DND-41 (cell line): ENCODE measurements at regions not wholly inside any gene's neighbourhood (a gene's known extent, or its start where the extent isn't known, plus 50 kb on each side); places are given as distances from the start of the nearest gene placed in this dataset.

Source experiments
- ATAC-seq: fragments of 200-7000 bp; cut with Tn5 transposase; 3 replicates; pipeline ENCODE4 v1.9.1; 2021; ENCODE audit warnings: low read depth; ENCODE audit not compliant: insufficient read depth
- DNase-seq: peaks from one replicate; pipeline ENCODE4 v3.0.0-alpha.2; 2020
- H2AFZ ChIP-seq: 2 replicates; pipeline ENCODE4 v1.6.0; 2012; ENCODE audit warnings: low read depth, low read length
- H3K27ac ChIP-seq: 2 replicates; pipeline ENCODE4 v1.5.1; 2012; ENCODE audit warnings: low read length, inconsistent platforms
- H3K27me3 ChIP-seq: fragments of 200-600 bp; sonication (generic); 2 replicates; pipeline ENCODE4 v1.6.0; 2012; ENCODE audit warnings: low read length, mild to moderate bottlenecking, inconsistent platforms; ENCODE audit not compliant: insufficient read depth, poor library complexity
- H3K36me3 ChIP-seq: 2 replicates; pipeline ENCODE4 v1.5.1; 2012; ENCODE audit warnings: low read length, inconsistent platforms; ENCODE audit not compliant: insufficient read depth
- H3K4me1 ChIP-seq: 2 replicates; pipeline ENCODE4 v1.5.1; 2012; ENCODE audit warnings: mild to moderate bottlenecking, low read length; ENCODE audit not compliant: insufficient read depth
- H3K4me2 ChIP-seq: 2 replicates; pipeline ENCODE4 v1.6.0; 2012; ENCODE audit warnings: mild to moderate bottlenecking, moderate library complexity, low read length, inconsistent platforms; ENCODE audit not compliant: insufficient read depth
- H3K4me3 ChIP-seq, 2 experiments: fragments of 200-600 bp in 1 of 2; shearing (Covaris generic) in 1 of 2; 2 replicates each; pipeline ENCODE4 v1.5.1; 2012 to 2016; ENCODE audit warnings: inconsistent platforms in 2 of 2, low read length in 2 of 2, mild to moderate bottlenecking in 2 of 2, low read depth in 1 of 2, moderate library complexity in 1 of 2
- H3K79me2 ChIP-seq: 2 replicates; pipeline ENCODE4 v1.6.0; 2012; ENCODE audit warnings: low read length, inconsistent platforms; ENCODE audit not compliant: insufficient read depth
- H3K9ac ChIP-seq: 2 replicates; pipeline ENCODE4 v1.6.0; 2012; ENCODE audit warnings: low read depth, mild to moderate bottlenecking, inconsistent platforms, low read length, moderate library complexity
- H3K9me3 ChIP-seq: 2 replicates; pipeline ENCODE4 v1.5.1; 2012; ENCODE audit warnings: low read length, moderate library complexity, mild to moderate bottlenecking, inconsistent platforms; ENCODE audit not compliant: insufficient read depth, severe bottlenecking
- H4K20me1 ChIP-seq: 2 replicates; pipeline ENCODE4 v1.6.0; 2012; ENCODE audit warnings: low read length; ENCODE audit not compliant: insufficient read depth
- EZH2 ChIP-seq: IDR thresholded peaks from 3 replicates; pipeline ENCODE4 v1.6.1; 2012; ENCODE audit warnings: borderline replicate concordance, low read depth, mild to moderate bottlenecking, moderate library complexity, low read length, inconsistent platforms; ENCODE audit not compliant: severe bottlenecking
- TF ChIP-seq, protein P1 (sequence below): IDR thresholded peaks from 2 replicates; pipeline ENCODE4 v1.5.1; 2012; ENCODE audit warnings: borderline replicate concordance, low read length, moderate library complexity, mild to moderate bottlenecking; ENCODE audit not compliant: poor library complexity, severe bottlenecking; ENCODE audit errors: extremely low read depth

DNA sequence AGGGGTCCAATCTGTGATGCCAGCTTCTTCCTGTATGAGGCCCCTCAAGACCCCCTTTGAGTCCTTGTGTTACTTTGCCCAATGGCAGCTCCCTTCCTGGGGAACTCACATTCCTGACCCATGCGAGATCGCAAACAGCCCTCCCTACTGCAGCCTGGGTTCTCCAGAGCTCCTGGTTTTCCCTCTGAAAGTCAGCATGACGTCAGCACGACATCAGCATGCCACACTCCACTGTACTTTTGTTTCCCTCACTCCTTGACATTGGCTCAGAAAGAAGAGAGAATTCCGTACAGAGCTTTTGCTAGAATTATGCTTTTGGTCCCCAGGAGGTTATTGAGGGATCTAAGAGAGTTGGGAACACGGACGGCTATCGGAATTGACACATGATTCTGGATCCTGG lies 168.1 kb upstream of the PIRT start:
- Histone ChIP-seq H3K4me3 (no peak overlapping the region), H3K9me3 (no peaks in the 10 kb centered on the region), H3K4me1 (no peaks in the 10 kb centered on the region), H4K20me1 (no peaks in the 10 kb centered on the region), H3K27ac (no peak overlapping the region), H3K79me2 (no peaks in the 10 kb centered on the region), H3K27me3 (no peaks in the 10 kb centered on the region), H3K36me3 (no peaks in the 10 kb centered on the region), H3K4me2 (no peak overlapping the region), H2AFZ (no peak overlapping the region), H3K9ac (no peak overlapping the region)
- DNase-seq (no peak), ATAC-seq (no peak)
- TF ChIP-seq, protein P1, sequence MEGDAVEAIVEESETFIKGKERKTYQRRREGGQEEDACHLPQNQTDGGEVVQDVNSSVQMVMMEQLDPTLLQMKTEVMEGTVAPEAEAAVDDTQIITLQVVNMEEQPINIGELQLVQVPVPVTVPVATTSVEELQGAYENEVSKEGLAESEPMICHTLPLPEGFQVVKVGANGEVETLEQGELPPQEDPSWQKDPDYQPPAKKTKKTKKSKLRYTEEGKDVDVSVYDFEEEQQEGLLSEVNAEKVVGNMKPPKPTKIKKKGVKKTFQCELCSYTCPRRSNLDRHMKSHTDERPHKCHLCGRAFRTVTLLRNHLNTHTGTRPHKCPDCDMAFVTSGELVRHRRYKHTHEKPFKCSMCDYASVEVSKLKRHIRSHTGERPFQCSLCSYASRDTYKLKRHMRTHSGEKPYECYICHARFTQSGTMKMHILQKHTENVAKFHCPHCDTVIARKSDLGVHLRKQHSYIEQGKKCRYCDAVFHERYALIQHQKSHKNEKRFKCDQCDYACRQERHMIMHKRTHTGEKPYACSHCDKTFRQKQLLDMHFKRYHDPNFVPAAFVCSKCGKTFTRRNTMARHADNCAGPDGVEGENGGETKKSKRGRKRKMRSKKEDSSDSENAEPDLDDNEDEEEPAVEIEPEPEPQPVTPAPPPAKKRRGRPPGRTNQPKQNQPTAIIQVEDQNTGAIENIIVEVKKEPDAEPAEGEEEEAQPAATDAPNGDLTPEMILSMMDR, result no peak
- TF ChIP-seq EZH2, result no peak

DNA sequence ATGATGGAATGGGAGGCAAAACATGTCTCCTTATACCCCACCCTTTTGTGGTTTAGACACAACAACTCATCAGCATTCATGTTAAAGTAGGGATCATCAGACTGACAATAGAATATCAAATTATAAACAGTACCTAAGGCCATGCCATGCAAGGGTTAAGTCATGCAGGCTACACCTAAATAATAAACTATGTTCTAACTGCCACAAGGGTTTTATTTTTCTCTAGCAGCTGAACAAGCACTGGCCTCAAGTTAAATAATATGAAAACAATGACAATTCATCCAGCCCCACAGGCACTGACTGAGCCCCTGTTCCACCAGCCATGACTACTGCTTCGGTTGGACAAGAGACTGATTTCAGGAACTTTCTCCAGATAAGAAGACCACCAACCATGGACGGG lies 164.5 kb upstream of the PIRT start:
- H3K79me2 ChIP-seq, result no peaks in the 10 kb centered on the region
- ATAC-seq (no peak), DNase-seq (no peak)
- no peak overlapping the region for H2AFZ ChIP-seq
- H3K36me3 ChIP-seq, result no peaks in the 10 kb centered on the region
- H4K20me1 ChIP-seq, result no peaks in the 10 kb centered on the region
- H3K27ac ChIP-seq, result no peak overlapping the region
- no peaks in the 10 kb centered on the region for H3K27me3 ChIP-seq
- no peak overlapping the region for H3K4me3 ChIP-seq
- H3K4me1 ChIP-seq, result no peaks in the 10 kb centered on the region
- H3K4me2 ChIP-seq, result no peak overlapping the region
- H3K9me3 ChIP-seq, result no peaks in the 10 kb centered on the region
- no peak overlapping the region for H3K9ac ChIP-seq
- TF ChIP-seq, protein P1, result no peak
- TF ChIP-seq EZH2, result no peak

DNA sequence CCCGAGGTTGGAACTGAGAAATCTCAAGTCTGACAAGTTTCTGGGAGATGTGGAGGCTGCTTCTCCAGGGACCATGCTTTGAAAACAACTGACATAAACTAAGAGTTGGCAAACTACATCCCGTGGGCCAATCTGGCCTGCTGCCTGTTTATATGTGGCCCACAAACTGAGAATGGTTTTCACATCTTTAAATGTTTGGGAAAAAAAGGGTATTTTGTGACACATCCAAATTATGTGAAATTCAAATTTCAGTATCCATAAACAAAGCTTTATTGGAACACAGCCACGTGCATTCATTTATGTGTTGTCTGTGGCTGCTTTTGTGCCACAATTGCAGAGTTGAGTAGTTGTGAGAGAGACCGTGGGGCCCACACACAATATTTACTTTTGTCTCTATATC lies 163.8 kb upstream of the PIRT start:
- Histone ChIP-seq H2AFZ (no peak overlapping the region), H3K9ac (no peak overlapping the region), H3K27me3 (no peaks in the 10 kb centered on the region), H3K9me3 (no peaks in the 10 kb centered on the region), H3K79me2 (no peaks in the 10 kb centered on the region), H3K4me2 (no peak overlapping the region), H3K27ac (no peak overlapping the region), H3K36me3 (no peaks in the 10 kb centered on the region), H3K4me3 (no peak overlapping the region), H3K4me1 (no peaks in the 10 kb centered on the region), H4K20me1 (no peaks in the 10 kb centered on the region)
- no peak for DNase-seq
- ATAC-seq, result no peak
- TF ChIP-seq, protein P1, result no peak
- no peak for TF ChIP-seq EZH2

DNA sequence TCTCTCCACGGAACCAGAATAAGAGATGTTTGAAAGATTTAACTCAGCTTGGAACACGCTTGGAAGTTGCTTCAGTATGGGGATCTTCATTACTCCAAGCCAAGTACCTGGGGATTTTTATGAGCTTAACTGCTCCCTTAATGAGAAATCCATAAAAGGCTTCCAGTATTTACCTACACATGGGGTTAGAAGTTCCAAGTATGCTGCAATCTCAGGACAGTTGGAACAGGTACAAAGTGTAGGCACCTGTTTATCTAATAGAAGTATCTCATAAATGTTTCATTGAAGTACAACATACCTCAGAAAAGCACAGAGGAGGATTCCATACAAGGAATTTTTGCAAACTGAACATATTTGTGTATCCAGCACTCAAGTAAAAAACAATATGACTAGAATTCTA lies 161.6 kb upstream of the PIRT start:
- ATAC-seq (no peak), DNase-seq (no peak)
- Histone ChIP-seq H3K4me2 (no peak overlapping the region), H3K4me1 (no peaks in the 10 kb centered on the region), H2AFZ (no peak overlapping the region), H3K9ac (no peak overlapping the region), H3K9me3 (no peaks in the 10 kb centered on the region), H3K36me3 (no peaks in the 10 kb centered on the region), H3K4me3 (no peak overlapping the region), H4K20me1 (no peaks in the 10 kb centered on the region), H3K27ac (no peak overlapping the region), H3K27me3 (no peaks in the 10 kb centered on the region), H3K79me2 (no peaks in the 10 kb centered on the region)
- no peak for TF ChIP-seq EZH2
- TF ChIP-seq, protein P1, result no peak
